GM19468 (cell line): ENCODE measurements at regions not wholly inside any gene's neighbourhood (a gene's known extent, or its start where the extent isn't known, plus 50 kb on each side); places are given as distances from the start of the nearest gene placed in this dataset.
A peak's percentile ranks its signal among the peaks of the same experiment; 100 is the strongest.

Source experiments
- ATAC-seq: cut with Tn5 transposase; IDR thresholded peaks from one replicate; pipeline ENCODE4 v1.9.1; 2021; ENCODE audit warnings: mild to moderate bottlenecking, moderate library complexity, moderate number of reproducible peaks; ENCODE audit not compliant: unreplicated experiment; ENCODE audit errors: extremely low read depth

DNA sequence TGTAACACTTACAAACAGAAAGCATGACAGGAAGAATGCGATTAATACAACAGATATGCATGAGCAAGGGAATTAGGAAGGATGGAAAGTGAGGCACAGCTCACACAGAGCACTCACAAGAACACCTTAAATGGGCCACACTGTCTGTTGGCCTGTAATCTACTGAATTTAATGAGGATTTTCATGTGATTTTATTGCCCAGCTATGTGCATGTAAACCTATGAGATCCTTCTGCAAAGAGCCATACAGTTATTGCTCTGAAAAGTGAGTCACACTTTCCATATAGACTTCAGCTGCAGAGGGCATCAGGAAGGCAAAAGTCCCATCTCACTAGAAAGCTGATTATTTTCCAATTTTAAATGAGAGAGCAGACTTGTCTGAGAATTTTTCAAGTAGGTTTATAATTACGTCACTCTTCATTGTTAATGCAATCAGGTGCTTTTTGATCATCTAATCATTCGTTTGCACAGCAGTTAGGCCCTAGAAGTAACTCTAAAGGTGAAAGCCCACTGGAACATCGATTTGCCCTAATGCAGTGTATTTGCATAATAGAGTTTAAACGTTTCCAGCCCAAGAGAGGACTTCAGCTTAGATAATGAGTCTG, 832.7 kb upstream of the INTU start:
- no peak for ATAC-seq

GRCh38 chr4:126800575-126801141, 832.1 kb upstream of the INTU start:
- no peak for ATAC-seq

DNA sequence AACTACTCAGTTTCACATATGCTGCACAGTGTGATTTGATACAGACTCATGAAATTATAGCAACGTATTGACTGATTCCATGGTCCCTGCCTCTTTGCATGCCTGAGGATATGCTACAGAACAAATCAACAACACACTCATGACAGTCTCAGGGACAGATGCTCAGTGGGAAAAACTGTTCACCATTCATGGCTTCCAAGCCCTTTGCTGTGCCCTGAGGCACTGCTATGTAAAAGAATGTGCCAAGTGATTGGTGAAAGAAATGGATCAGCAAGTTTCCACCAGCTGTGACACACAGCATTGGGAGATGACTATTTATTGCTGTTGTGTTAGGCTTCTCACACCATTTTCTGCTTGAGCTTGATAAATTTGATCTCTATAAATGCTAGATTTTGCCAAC, 825.6 kb upstream of the INTU start:
- no peak for ATAC-seq

DNA sequence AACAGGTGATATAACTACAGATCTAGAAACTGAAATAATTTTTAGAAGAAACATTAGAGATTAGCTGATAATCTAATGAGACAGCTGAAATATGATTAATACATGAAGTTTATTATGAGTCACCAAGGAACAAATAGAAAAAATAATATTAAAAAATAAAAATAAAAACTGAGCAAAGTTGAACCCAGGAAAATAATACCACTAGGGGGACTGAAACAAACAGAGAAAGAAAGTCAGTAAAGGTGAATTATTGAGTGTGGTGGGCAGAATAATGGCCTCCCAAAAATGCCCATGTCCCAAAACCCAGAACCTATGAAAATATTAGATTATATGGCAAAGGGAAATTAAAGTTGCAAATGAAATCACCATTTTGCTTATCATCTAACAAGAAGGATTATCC, 820.7 kb upstream of the INTU start:
- ATAC-seq: no peak

DNA sequence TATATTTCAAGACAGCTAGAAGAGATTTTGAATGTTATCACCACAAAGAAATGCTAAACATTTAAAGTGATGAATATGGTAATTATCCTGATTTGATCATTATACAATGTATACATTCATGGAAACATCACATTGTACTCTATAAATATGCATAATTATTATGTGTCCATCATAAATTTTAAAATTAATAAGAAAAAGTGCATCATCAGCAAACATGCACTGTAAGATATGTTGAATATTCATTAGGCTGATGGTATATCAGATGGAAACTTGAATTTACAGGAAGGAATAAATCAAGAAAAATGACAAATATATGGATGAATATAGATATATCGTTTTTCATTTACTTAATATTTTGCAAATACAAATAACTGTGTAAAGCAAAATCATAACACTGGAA, 812.1 kb upstream of the INTU start:
- ATAC-seq: no peak

DNA sequence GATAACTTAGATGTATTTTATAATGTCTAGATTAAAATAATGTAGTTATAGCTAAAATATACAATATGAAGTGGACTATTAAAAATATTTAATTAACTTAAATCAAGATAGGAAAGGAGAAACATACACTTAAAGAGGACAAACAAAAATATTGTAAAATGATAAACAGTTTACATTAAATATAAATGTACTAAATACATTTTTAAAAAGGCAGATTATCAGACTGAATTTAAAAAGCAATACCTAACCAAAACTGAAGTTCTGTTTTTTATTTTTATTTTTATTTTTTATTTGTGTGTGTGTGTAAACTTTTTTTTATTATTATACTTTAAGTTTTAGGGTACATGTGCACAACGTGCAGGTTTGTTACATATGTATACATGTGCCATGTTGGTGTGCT, 811.6 kb upstream of the INTU start:
- no peak for ATAC-seq

GRCh38 chr4:126825083-126825482, 807.7 kb upstream of the INTU start:
- no peak for ATAC-seq

DNA sequence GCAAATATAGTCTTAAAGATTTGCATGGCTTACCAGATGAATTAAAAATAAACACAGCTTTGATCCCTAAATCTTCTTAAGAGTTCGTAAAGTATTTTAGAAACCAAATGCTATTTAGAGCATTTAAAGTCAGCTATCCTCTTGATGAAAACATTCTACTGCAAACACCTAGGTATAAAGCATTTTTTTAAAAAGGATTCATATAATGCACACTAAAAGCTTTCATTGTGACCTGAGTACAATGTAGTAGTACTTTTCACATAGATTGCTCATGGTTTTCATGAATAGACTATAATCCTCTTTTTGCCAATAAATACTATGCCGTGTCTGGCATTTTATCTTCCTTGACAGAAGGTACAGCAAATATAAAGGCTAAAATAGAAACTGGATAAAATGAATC, 805.1 kb upstream of the INTU start:
- no peak for ATAC-seq

DNA sequence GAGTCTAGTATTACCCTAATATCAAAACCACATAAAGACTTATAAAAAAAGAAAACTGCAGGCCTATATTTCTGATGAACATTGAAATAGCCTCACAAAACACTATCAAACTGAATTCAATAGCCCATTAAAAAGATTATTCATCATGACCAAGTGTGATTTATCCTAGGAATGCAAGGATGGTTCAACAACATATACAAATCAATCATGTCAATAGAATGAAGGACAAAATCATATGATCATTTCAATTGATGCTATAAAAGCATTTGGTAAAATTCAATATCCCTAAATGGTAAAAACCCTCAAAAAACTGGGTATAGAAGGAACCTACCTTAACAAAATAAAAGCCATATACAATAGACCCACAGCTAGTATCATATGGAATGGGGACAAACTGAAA, 797.9 kb upstream of the INTU start:
- no peak for ATAC-seq

DNA sequence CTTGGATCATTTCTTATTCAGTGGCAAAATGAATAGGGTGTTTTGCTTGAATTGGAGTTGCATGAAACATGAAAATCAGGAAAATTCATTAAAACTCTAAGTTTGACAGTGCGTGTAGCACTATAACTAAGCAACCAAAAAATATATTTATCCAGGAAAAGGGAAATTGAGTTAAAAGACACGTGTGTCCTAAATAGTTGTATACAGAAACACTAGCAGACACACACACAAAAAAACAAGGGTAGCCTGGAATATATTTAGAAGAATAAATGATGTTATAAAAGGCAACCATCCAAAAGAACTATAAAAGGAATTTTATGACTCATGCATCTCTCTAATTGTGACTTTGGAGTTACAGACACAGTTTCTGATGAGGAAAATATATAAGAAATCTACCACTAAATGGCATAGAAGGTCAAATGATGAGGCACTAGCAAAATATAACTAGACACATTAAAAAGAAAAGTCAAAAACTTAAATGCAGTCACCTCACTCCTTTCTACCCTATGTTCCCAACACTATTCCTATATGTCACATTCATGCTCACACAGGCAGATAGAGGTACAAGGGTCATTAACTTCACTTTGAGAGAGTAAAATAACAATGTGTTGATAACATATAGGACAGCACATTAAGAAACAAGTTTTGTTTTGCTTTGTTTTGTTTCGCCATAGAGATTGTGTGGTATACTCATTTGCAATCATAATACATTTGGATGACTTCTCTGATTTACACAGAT, 793.6 kb upstream of the INTU start:
- no peak for ATAC-seq

- ATAC-seq: no peak
Measured at GRCh38 chr4:126843492-126844067, 789.2 kb upstream of the INTU start.

GRCh38 chr4:126850286-126850685, 782.5 kb upstream of the INTU start:
- ATAC-seq: no peak

DNA sequence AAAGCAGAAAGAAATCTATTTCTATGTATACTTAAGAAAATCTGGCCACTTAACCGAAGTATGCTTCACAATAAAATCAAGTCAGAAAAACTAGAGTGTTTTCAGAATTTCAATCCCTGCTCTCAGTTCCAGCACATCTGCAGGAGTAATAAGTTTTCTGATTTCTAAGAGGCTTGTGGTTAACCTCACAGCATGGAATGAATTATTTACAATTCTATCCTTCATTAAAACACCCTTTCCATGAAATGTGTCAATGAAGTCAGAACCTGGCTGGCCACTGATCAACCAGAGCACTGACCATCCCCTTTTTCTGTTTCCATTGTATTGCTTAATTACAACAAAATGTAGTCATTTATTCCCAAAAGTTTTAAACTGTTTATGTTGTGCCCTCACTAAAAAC, 781.4 kb upstream of the INTU start:
- ATAC-seq: no peak

- peak; percentile 23 for ATAC-seq
Measured at GRCh38 chr4:126853715-126854114, 779.0 kb upstream of the INTU start.

DNA sequence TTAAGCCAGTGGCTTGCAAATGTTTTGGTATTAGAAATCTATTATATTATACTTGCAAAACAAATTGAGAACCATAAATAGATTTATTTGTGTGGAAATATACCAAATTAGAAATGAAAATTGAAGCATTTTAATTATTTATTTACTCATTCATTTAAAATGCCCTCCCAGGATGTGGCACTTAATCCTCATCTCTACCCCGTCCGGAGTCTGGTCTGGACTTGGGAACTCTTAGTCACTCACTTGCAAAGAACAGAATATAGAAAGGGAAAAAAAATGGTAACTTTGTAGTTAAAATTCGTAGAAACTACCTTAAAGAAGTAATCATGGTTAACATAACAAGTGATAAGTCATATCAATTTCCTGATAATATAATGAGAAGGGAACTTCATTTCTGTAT, 775.9 kb upstream of the INTU start:
- ATAC-seq: no peak

GRCh38 chr4:126859314-126859713, 773.4 kb upstream of the INTU start:
- ATAC-seq: no peak

DNA sequence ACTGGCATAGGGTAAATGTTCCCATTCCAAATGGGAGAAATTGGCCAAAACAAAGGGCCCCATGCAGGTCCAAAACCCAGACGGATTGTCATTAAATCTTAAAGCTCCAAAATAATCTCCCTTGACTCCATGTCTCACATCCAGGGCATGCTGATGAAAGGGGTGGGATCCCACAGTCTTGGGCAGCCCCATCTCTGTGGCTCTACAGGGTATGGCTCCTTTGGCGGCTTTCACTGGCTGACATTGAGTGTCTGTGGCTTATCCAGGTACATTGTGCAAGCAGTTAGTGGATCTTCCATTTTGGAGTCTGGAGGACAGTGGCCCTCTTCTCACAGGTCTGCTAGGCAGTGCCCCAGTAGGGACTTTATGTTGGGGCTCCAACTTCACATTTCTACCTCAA, 772.9 kb upstream of the INTU start:
- ATAC-seq: no peak

DNA sequence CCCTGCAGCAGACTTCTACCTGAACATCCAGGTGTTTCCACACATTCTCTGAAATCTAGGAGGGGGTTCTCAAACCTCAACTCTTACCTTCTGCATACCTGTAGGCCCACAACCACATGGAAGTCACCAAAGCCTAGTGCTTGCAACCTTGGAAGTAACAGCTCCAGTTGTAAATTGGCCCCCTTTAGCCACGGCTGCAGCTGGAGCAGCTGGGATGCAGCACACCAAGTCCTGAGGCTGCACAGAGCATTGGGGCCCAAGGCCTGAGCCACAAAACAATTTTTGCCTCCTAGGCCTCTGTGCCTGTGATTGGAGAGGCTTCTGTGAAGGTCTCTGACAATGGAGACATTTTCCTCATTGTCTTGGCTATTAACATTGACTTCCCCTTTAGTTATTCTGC, 772.4 kb upstream of the INTU start:
- no peak for ATAC-seq

GRCh38 chr4:126869967-126870366, 762.8 kb upstream of the INTU start:
- ATAC-seq: no peak

DNA sequence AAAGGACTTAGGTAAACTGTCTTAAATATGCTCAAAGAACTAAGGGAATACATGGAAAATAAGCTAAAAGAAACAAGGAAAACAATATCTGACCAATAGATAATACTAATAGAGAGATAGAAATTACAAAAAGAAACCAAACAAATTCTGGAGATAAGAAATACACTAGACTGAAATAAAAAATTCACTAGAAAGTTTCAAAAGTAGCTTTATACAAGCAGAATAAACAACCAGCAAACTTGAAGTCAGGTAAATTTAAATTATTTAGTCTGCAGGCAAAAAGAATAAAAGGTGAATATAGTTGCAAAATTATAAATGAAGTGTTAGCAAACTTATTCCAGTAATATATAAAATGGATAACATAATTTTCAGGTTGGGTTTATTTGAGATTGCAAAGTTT, 760.9 kb upstream of the INTU start:
- ATAC-seq: no peak

- no peak for ATAC-seq
Measured at GRCh38 chr4:126874533-126874932, 758.2 kb upstream of the INTU start.

DNA sequence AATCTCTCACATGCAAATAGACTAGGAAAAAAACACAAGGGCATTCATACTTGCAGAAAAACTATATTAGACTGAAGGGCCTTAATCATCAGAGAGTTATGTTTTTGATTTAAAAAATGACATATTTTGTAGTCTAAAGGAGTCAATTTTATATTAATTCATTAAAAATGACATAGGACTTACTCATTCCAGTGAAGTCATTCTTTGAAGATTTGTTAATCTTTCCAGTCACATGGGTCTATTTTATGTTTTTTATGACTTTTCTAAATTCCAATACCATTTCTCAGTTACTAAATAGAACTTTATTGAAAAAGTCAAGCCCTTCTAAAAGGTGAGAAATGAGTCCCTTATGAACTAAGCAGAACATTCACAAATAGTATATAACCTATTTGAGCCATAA, 743.8 kb upstream of the INTU start:
- ATAC-seq: no peak
